Iris pigment epithelial cell (primary cell): ENCODE measurements at regions not wholly inside any gene's neighbourhood (a gene's known extent, or its start where the extent isn't known, plus 50 kb on each side); places are given as distances from the start of the nearest gene placed in this dataset.
A peak's percentile ranks its signal among the peaks of the same experiment; 100 is the strongest.

Experiments used
- DNase-seq: peaks from one replicate; pipeline ENCODE4 v3.0.0-alpha.2; 2011; ENCODE audit warnings: low read depth

DNA sequence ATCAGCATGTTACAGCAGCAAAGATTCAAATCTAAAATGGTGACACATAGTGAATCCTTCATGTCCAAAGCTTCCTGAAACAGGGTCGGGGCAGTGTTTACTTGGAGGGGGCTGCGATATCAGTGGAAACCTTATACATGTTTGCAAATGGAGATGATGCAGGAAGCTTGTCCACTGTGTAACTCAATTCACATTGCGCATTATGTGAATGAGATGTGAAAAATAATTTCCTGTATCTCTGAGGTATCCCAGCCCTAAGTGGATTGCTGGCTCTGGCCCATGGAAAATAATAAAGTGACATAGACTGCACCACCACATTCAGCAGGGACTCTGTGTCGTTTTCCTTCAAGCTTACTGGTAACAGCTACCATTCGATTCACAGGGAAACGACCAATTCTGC lies 505.5 kb downstream of the GALR1 start:
- no peak for DNase-seq

DNA sequence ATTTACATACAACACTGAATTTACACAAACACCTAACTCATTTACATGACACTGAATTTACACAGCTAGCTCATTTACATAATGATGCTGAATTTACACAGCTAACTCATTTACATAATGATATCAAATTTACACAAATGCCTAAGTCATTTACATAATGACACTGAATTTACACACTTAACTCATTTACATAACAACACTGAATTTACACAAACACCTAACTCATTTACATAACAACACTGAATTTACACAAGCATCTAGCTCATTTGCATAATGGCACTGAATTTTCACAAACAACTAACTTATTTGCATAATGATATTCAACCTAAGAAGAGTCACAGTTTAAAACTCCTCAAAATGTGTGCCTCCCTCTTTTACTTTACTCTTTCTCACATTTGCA lies 511.7 kb downstream of the GALR1 start:
- DNase-seq, result no peak

DNA sequence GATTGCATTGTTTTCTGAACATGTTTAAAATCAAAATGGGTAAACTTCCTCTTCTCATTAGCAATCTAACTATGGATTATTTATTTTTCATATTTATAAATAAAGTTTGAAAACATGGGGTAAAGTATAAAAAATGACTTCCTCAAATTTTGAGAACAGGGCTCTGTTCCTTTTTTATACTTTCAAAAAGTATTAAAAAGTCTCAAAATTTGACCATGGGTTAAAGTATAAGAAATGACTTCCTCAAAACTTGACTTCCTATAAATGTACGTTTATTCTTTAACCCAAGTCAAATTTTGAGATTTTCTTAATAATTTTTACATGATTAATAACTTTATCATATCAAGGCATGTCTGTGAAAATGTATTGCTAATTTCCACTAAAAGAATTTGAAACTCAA lies 512.4 kb downstream of the GALR1 start:
- no peak for DNase-seq

GRCh38 chr18:77762642-77763041 lies 513.0 kb downstream of the GALR1 start:
- DNase-seq, result no peak

DNA sequence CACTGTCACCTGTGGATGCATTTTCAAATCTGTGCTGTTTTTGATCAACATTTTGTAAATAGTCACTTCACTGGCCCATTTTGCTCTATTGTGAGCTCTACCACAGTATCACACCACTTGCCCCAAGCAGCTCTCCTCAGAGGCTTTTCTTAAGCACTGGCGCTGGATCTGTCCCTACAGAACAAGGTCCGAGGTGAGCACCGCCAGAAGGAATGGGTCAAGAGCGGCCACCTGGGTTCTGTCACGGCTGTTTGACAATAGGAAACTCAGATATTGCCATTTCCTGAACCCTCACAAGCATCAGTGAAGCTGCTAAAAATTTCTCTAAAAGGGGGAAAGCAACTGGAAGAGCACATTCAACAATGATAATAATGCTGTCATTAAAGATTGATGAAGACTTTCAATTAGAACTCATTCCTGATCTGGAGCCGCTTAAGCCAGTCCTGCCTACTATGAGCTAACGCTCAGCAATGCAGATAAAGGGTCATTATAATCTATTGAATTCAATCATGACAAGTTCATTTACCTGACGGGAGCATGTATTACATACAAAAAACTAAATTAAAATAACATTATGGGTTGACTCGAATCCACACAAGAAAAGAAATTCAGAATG lies 514.0 kb downstream of the GALR1 start:
- no peak for DNase-seq

DNA sequence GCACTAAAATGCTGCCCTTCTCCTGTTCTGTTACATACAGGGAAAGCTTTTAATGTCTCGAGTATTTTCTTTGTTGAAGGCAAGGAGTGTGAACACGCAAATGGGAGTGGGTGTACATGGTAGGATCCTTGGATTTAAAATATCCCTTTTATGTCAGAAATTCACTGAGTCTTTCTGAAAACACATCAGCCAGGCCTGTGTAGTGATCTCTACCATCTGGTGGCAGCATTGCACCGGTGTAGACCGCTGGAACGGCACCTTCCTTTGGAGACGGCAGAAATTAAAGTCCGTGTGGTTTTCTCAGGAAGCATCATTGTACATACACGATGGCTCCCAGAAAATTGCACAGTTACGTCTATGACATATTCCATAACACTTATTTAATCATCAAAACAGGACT lies 515.8 kb downstream of the GALR1 start:
- DNase-seq, result peak; percentile 6

DNA sequence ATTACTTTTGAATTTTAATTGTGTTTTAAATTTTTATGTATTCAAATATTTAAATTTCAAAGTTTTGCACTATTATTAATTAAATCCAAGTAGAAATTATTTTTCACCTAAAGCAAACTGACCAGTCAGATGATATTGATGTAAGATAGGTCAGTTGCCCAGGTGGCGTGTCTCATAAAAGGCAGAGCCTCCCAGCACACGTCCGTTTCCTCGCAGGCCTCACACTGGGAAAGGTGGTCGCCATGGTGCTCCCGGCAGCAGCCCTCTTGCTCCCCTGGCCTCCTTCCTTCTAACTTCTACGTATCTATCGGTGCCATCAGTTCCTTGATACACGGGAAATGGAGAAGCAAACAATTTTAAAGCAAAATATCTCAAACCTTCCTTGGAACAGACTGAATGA lies 516.8 kb downstream of the GALR1 start:
- no peak for DNase-seq

GRCh38 chr18:77772177-77772576 lies 522.5 kb downstream of the GALR1 start:
- no peak for DNase-seq

DNA sequence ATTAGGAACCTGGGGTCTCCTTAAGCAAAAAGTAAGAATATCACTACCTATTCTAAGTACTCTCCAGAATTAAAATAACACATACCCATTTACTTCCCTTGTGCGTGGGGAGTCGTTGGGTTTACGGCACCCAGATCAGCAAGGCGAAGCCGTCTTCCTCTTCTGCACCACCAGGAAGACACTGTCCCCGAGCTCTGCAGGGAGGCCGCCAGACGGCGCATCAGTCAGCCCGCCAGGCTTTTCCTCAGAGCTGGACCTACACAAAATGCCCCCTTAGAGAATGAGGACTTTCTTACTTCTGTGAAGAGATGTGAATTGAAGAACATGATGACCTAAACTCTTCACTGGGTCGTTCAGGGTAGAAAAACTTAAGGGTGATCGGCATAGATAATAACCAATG lies 526.5 kb downstream of the GALR1 start:
- no peak for DNase-seq

- no peak for DNase-seq
Measured at GRCh38 chr18:77777163-77777562, 527.5 kb downstream of the GALR1 start.

GRCh38 chr18:77784759-77785379 lies 535.2 kb downstream of the GALR1 start:
- no peak for DNase-seq

- no peak for DNase-seq
Measured at GRCh38 chr18:77785415-77785975, 535.8 kb downstream of the GALR1 start.

GRCh38 chr18:77803024-77803423 lies 553.4 kb downstream of the GALR1 start:
- no peak for DNase-seq

DNA sequence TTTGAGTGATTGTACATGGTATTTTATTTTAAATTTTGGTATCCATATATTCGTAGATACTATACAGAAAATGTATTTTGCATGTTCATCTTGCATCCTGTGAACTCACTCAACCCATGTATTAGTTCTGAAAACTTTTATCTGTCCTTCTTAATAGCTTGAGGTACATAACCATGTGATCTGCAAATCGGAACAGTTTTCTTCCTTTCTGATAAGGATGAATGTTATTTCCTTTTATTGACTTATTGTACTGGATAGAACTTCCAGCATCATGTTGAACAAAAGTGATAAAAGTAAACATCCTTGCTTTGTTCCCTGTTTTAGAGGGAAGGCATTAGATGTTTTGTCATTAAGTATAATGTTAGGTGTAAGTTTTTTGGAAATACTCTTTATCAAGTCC lies 554.7 kb downstream of the GALR1 start:
- DNase-seq, result no peak

DNA sequence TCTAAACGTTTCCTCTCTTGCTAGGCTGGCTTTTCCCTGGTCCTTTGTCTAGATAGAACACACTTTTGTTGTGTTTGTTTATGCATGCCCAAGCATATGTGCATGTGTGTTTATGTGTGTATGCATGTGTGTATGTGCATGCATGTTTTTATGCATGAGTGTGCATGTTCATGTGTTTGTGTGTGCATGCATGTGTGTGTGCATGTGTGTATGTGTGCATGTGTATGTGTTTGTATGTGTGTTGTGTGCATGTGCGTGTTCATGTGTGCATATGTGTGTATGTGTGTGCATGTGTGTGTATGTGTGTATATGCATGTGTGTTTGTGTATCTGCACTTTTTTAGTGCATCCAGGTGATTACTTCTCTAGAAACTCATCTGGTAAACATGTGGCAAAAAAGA lies 558.0 kb downstream of the GALR1 start:
- no peak for DNase-seq

- peak; percentile 38 for DNase-seq
Measured at GRCh38 chr18:77811503-77811902, 561.9 kb downstream of the GALR1 start.

- DNase-seq, result no peak
Measured at GRCh38 chr18:77815666-77816338, 566.2 kb downstream of the GALR1 start.

GRCh38 chr18:77818328-77818727 lies 568.7 kb downstream of the GALR1 start:
- DNase-seq, result no peak

GRCh38 chr18:77820472-77820871 lies 570.8 kb downstream of the GALR1 start:
- DNase-seq, result no peak

- no peak for DNase-seq
Measured at GRCh38 chr18:77821892-77822291, 572.2 kb downstream of the GALR1 start.

- no peak for DNase-seq
Measured at GRCh38 chr18:77822632-77823031, 573.0 kb downstream of the GALR1 start.

- DNase-seq, result no peak
Measured at GRCh38 chr18:77833807-77834206, 584.2 kb downstream of the GALR1 start.

- no peak for DNase-seq
Measured at GRCh38 chr18:77851802-77852201, 602.2 kb downstream of the GALR1 start.
